ENCODE measurements at regions not wholly inside any gene's neighbourhood (a gene's known extent, or its start where the extent isn't known, plus 50 kb on each side); places are given as distances from the start of the nearest gene placed in this dataset.

DNA sequence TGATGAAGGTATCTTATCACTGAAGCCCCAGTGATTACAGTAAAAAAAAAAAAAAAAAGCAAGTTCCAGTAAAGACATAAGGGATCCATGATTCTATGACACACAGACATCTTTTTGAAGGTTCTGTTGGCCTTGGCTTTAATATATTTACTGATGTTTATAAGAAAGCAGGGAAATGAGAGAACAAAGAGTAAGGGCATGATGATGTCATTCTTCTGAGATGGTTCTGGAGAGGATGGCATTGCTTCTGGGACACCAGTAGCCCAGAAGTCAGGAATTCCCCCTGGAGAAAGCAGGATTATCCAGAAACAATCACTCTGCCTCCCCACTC, 233.6 kb downstream of the FAM76B start:
- TF ChIP-seq, protein P1, sequence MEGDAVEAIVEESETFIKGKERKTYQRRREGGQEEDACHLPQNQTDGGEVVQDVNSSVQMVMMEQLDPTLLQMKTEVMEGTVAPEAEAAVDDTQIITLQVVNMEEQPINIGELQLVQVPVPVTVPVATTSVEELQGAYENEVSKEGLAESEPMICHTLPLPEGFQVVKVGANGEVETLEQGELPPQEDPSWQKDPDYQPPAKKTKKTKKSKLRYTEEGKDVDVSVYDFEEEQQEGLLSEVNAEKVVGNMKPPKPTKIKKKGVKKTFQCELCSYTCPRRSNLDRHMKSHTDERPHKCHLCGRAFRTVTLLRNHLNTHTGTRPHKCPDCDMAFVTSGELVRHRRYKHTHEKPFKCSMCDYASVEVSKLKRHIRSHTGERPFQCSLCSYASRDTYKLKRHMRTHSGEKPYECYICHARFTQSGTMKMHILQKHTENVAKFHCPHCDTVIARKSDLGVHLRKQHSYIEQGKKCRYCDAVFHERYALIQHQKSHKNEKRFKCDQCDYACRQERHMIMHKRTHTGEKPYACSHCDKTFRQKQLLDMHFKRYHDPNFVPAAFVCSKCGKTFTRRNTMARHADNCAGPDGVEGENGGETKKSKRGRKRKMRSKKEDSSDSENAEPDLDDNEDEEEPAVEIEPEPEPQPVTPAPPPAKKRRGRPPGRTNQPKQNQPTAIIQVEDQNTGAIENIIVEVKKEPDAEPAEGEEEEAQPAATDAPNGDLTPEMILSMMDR (IDR thresholded peaks at IDR 0.05; ENCODE audit: low read depth, low read length), result no peak
- no peak for DNase-seq (ENCODE audit: extremely low read depth, low read depth)

DNA sequence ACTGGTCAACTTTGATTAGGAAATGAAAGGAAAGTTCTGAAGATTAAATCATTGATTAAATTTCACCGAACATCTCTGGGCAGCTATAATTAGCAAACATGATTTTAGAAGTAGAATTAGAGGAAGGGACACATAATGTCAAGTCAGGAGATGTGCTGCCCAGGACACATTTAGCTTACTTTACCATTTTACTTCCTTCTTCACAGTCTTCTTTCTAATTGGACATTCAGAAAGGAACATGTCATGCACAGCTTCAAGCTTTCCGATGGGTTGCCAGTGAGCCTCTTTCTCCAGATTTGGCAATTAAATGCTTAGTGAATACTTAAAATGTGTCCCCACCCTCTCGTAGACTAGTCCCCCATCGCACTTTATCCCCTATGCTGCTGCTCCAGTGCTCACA, 234.7 kb downstream of the FAM76B start:
- DNase-seq (ENCODE audit: extremely low read depth, low read depth), result no peak
- TF ChIP-seq, protein P1 (IDR thresholded peaks at IDR 0.05; ENCODE audit: low read depth, low read length), result no peak

DNA sequence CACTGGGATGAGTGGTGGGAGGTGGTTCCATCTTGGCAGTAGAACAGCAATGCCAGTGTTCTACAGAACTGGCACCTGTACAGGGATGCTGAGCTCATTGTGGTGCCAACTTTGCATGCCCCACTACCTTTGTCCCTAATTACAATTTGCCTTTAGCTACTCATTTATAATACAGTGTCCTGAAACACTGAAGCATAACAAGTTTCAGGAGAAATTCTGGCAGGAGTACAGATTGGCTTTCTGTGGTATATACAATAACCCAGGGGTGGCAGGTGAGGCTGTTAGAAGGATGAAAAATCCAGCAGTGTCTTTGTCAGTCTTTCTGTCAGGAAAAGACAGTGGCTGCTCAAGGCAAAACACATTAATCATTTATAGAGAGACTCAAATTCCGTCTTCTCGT, 240.3 kb downstream of the FAM76B start:
- no peak for DNase-seq (ENCODE audit: extremely low read depth, low read depth)
- TF ChIP-seq, protein P1 (IDR thresholded peaks at IDR 0.05; ENCODE audit: low read depth, low read length), result no peak

DNA sequence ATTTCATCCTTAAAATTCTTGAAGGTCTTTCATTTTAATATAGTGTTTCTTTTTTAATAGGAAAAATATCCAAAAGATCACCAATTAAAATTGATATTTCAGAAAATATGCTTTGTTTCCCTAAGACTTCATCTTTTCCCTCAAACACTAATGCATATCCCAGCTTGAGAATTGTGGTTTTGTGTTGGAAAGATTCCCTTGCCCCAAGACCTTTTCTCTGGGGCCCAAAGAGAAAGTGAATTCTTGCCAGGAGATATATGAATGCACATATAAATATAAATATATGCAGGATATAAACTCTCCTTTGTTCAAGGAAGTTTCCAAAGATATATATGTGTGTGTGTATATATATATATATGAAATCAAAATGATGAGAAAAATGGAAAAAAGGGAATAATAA, 241.2 kb downstream of the FAM76B start:
- TF ChIP-seq, protein P1 (IDR thresholded peaks at IDR 0.05; ENCODE audit: low read depth, low read length), result no peak
- DNase-seq (ENCODE audit: extremely low read depth, low read depth), result no peak

DNA sequence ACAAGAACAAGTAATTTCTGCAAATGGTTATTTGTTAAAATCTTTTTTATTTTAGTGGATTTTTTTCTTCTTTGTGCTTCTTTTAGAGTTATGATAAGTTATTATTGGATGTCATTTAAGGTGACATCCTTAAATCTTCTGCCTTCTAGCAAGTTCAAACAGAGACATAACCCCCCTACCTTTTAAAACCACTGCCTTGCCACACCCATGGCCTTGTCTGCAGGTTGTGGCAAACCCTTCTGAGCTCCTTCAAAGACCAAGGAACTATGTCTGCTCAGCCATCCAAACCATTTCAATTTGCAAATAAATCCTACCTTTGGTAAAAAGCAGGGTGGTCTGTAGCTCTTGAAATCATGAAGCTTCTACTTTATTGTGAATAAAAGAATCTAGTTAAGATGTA, 241.6 kb downstream of the FAM76B start:
- DNase-seq (ENCODE audit: extremely low read depth, low read depth), result no peak
- TF ChIP-seq, protein P1 (IDR thresholded peaks at IDR 0.05; ENCODE audit: low read depth, low read length), result no peak

DNA sequence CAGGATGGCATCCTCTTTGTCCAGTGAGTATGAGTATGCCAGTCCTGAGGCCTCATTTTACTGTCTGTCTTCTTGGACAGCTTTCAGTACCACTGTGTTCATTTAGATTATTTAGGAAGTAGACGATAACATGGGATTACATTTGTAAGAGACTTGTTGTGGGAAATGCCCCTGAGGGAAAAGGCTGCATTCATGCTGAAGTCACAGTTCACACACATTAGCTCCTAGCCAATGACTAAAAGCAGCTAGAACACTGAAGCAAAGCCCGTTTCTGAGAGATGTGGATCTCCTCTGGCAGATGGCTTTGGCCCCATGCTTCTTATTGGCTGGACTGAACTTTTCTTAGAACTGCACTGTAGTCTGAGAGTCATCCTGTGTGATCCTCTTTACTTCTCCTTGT, 242.4 kb downstream of the FAM76B start:
- no peak for DNase-seq (ENCODE audit: extremely low read depth, low read depth)
- TF ChIP-seq, protein P1 (IDR thresholded peaks at IDR 0.05; ENCODE audit: low read depth, low read length), result no peak

DNA sequence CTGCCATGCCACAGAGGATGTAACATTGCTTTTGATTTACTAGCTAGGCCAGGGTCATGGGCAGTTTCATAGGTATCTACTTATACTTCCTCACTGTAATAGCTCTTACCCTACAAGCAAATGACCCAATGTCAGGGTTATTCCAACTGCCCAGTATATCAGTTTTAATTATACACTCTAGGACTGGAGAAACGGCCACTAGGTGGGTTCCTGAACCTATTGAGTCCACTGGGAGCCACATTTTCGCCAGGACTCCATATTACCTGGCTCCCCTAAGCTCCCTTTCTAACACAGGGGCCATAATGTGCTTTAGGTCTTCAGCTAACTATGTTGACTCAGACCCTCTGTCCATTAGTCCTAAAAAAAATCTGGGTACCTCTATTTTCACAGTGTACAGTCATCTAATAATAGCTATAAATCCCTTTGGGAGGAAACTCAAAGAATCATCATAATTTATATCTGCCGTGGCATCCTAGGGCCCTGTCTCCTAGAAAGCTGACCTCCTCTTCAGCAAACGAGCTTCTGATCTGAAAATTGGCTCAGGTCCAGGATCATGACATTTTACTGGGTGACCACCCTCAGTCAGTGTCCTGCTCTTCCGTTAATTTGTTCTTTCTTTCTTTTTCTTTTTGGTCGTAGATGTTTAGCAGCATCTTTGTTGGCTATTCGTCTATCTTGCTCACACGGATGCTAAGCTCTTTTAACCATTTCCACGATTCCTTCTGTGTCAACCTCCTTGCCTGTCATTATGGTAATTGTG, 244.3 kb downstream of the FAM76B start:
- TF ChIP-seq, protein P1 (IDR thresholded peaks at IDR 0.05; ENCODE audit: low read depth, low read length), result no peak
- DNase-seq (ENCODE audit: extremely low read depth, low read depth), result no peak

All from AG09319 (cell line).